HepG2 (cell line): ENCODE measurements at regions not wholly inside any gene's neighbourhood (a gene's known extent, or its start where the extent isn't known, plus 50 kb on each side); places are given as distances from the start of the nearest gene placed in this dataset.

Source experiments
- ESRRA ChIP-seq: sonication (generic); formaldehyde crosslinking; IDR thresholded peaks from 2 replicates; pipeline ENCODE4 v1.5.1; 2020; ENCODE audit warnings: mild to moderate bottlenecking, low read depth, missing genetic modification reagents
- FUBP1 ChIP-seq: sonication (generic); formaldehyde crosslinking; IDR thresholded peaks from 2 replicates; pipeline ENCODE4 v1.5.1; 2020; ENCODE audit warnings: missing genetic modification reagents, mild to moderate bottlenecking, borderline replicate concordance
- NR2C2 ChIP-seq: sonication (generic); formaldehyde crosslinking; IDR thresholded peaks from 2 replicates; pipeline ENCODE4 v1.4.0; 2020; ENCODE audit warnings: missing genetic modification reagents, mild to moderate bottlenecking, moderate library complexity, borderline replicate concordance
- POLR2AphosphoS5 ChIP-seq: IDR thresholded peaks from 2 replicates; pipeline ENCODE4 v1.6.1; 2012; ENCODE audit warnings: low read depth, low read length
- RBAK ChIP-seq: sonication (generic); formaldehyde crosslinking; IDR thresholded peaks from 2 replicates; pipeline ENCODE4 v1.5.1; 2020; ENCODE audit warnings: mild to moderate bottlenecking, missing genetic modification reagents
- SP140L ChIP-seq: sonication (generic); formaldehyde crosslinking; IDR thresholded peaks from 2 replicates; pipeline ENCODE4 v1.4.0; 2020; ENCODE audit warnings: missing genetic modification reagents, borderline replicate concordance
- TBX3 ChIP-seq: fragments of 450-650 bp; IDR thresholded peaks from 2 replicates; pipeline ENCODE4 v1.6.1; 2017; ENCODE audit warnings: antibody characterized with exemption, mild to moderate bottlenecking, inconsistent platforms, borderline replicate concordance
- TCF12 ChIP-seq, 2 experiments: fragments of 450-650 bp in 1 of 2; sonication (generic) in 1 of 2; formaldehyde crosslinking in 1 of 2; IDR thresholded peaks; 2 replicates each; pipeline versions ENCODE4 v1.6.1 to v1.8.0; 2017 to 2022; ENCODE audit warnings: antibody characterized with exemption in 1 of 2, mild to moderate bottlenecking in 1 of 2, missing genetic modification reagents in 1 of 2, moderate library complexity in 1 of 2
- ZBTB21 ChIP-seq: sonication (generic); formaldehyde crosslinking; IDR thresholded peaks from 2 replicates; pipeline ENCODE4 v1.4.0; 2020; ENCODE audit warnings: missing genetic modification reagents
- ZFP1 ChIP-seq: IDR thresholded peaks from 2 replicates; pipeline ENCODE4 v1.6.1; 2016
- ZNF362 ChIP-seq: sonication (generic); formaldehyde crosslinking; IDR thresholded peaks from 2 replicates; pipeline ENCODE4 v1.4.0; 2020; ENCODE audit warnings: missing genetic modification reagents, mild to moderate bottlenecking, borderline replicate concordance
- TF ChIP-seq, protein P1 (sequence below): sonication (generic); formaldehyde crosslinking; conservative IDR thresholded peaks from 2 replicates; pipeline ENCODE4 v1.8.1; 2023; ENCODE audit warnings: missing genetic modification reagents
- TF ChIP-seq, protein P2 (sequence below): sonication (generic); formaldehyde crosslinking; IDR thresholded peaks from 2 replicates; pipeline ENCODE4 v1.5.0; 2020; ENCODE audit warnings: mild to moderate bottlenecking, missing genetic modification reagents, moderate library complexity
- TF ChIP-seq, protein P3 (sequence below): IDR thresholded peaks from 2 replicates; pipeline ENCODE4 v1.6.1; 2016; ENCODE audit warnings: control low read depth

DNA sequence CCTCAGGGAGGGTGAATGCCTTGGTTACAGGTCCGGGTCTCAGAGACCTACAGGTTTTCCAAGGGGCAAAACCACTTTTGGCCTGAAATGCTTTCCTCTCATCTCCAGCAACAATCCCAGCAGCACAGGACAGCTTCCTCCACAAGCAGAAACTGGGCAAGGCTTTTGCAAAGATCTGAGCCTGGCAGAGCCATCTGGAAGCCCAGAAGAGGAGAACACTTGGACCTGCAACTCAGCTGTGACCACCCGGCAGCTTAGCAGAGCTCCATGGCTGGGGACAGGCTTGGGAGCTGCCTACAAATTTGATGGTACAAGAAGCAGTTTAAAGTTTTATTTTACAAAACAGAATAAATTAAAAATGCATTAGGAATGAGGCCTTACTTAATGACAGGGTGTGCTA is 90.0 kb upstream of the KCND3 start:
- TF ChIP-seq RBAK (CRISPR knock-in tag) (no peak), ZBTB21 (CRISPR knock-in tag) (no peak), TCF12 (IDR thresholded peaks at IDR 0.05) (no peak), TCF12 (CRISPR knock-in tag; IDR thresholded peaks at IDR 0.05) (no peak), ZFP1 (CRISPR knock-in tag) (no peak), FUBP1 (CRISPR knock-in tag) (no peak), POLR2AphosphoS5 (no peak), ZNF362 (CRISPR knock-in tag) (no peak), NR2C2 (CRISPR knock-in tag) (no peak), ESRRA (CRISPR knock-in tag) (no peak), SP140L (CRISPR knock-in tag) (no peak), TBX3 (no peak)
- TF ChIP-seq, protein P1, sequence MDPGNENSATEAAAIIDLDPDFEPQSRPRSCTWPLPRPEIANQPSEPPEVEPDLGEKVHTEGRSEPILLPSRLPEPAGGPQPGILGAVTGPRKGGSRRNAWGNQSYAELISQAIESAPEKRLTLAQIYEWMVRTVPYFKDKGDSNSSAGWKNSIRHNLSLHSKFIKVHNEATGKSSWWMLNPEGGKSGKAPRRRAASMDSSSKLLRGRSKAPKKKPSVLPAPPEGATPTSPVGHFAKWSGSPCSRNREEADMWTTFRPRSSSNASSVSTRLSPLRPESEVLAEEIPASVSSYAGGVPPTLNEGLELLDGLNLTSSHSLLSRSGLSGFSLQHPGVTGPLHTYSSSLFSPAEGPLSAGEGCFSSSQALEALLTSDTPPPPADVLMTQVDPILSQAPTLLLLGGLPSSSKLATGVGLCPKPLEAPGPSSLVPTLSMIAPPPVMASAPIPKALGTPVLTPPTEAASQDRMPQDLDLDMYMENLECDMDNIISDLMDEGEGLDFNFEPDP (CRISPR knock-in tag) = no peak
- TF ChIP-seq, protein P2, sequence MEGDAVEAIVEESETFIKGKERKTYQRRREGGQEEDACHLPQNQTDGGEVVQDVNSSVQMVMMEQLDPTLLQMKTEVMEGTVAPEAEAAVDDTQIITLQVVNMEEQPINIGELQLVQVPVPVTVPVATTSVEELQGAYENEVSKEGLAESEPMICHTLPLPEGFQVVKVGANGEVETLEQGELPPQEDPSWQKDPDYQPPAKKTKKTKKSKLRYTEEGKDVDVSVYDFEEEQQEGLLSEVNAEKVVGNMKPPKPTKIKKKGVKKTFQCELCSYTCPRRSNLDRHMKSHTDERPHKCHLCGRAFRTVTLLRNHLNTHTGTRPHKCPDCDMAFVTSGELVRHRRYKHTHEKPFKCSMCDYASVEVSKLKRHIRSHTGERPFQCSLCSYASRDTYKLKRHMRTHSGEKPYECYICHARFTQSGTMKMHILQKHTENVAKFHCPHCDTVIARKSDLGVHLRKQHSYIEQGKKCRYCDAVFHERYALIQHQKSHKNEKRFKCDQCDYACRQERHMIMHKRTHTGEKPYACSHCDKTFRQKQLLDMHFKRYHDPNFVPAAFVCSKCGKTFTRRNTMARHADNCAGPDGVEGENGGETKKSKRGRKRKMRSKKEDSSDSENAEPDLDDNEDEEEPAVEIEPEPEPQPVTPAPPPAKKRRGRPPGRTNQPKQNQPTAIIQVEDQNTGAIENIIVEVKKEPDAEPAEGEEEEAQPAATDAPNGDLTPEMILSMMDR (CRISPR knock-in tag) = no peak
- TF ChIP-seq, protein P3, sequence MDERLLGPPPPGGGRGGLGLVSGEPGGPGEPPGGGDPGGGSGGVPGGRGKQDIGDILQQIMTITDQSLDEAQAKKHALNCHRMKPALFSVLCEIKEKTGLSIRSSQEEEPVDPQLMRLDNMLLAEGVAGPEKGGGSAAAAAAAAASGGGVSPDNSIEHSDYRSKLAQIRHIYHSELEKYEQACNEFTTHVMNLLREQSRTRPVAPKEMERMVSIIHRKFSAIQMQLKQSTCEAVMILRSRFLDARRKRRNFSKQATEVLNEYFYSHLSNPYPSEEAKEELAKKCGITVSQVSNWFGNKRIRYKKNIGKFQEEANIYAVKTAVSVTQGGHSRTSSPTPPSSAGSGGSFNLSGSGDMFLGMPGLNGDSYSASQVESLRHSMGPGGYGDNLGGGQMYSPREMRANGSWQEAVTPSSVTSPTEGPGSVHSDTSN (CRISPR knock-in tag) = no peak
